ENCODE measurements at regions not wholly inside any gene's neighbourhood (a gene's known extent, or its start where the extent isn't known, plus 50 kb on each side); places are given as distances from the start of the nearest gene placed in this dataset.

DNA sequence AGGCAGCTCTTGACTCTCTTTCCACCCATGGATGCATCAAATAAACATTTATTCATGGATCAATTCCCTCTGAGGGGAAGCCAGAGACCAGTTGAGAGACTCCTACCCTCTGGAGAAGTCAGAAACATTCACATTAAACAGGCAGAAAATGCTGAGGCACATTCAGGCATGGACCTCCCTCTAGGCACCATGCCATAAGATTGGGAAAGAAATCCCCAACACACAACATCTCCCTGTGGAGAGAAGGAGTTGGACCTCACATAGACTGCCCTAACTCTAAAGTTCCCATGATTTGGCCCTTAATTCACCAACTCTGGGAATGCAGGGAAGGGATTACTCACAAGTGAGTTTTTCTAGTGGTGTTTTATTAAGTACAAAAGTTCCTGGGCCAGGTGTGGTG is 415.3 kb upstream of the C1orf87 start:
- Histone ChIP-seq H3K27ac (ENCODE audit: low read depth in 1 of 2, low read length in 2 of 2) (no peak overlapping the region), H3K9ac (ENCODE audit: low read depth in 1 of 2, low read length in 2 of 2) (no peak overlapping the region), H3K27me3 (ENCODE audit: control insufficient read depth in 4 of 4, insufficient read depth in 4 of 4, low read length in 3 of 4) (no peaks in the 10 kb centered on the region), H3K4me3 (ENCODE audit: low read depth in 1 of 3, low read length in 3 of 3) (no peak overlapping the region), H3K9me3 (ENCODE audit: control insufficient read depth in 4 of 4, low read length in 3 of 4) (no peaks in the 10 kb centered on the region), H3K4me1 (ENCODE audit: control insufficient read depth in 4 of 4, insufficient read depth in 4 of 4, low read length in 3 of 4) (no peaks in the 10 kb centered on the region), H3K36me3 (ENCODE audit: control insufficient read depth in 4 of 4, insufficient read depth in 3 of 4, low read depth in 1 of 4, low read length in 3 of 4) (no peaks in the 10 kb centered on the region)
- no peak for DNase-seq (ENCODE audit: low spot score)
- no peak for TF ChIP-seq GABPA (IDR thresholded peaks at IDR 0.05 in 1 of 2, conservative IDR thresholded peaks at IDR 0.05 in 1 of 2)
- TF ChIP-seq ATF3 (IDR thresholded peaks at IDR 0.05) = no peak
- TF ChIP-seq RAD21 (IDR thresholded peaks at IDR 0.05) = no peak
- no peak for TF ChIP-seq FOXA1 (IDR thresholded peaks at IDR 0.05)
- TF ChIP-seq, protein P1, sequence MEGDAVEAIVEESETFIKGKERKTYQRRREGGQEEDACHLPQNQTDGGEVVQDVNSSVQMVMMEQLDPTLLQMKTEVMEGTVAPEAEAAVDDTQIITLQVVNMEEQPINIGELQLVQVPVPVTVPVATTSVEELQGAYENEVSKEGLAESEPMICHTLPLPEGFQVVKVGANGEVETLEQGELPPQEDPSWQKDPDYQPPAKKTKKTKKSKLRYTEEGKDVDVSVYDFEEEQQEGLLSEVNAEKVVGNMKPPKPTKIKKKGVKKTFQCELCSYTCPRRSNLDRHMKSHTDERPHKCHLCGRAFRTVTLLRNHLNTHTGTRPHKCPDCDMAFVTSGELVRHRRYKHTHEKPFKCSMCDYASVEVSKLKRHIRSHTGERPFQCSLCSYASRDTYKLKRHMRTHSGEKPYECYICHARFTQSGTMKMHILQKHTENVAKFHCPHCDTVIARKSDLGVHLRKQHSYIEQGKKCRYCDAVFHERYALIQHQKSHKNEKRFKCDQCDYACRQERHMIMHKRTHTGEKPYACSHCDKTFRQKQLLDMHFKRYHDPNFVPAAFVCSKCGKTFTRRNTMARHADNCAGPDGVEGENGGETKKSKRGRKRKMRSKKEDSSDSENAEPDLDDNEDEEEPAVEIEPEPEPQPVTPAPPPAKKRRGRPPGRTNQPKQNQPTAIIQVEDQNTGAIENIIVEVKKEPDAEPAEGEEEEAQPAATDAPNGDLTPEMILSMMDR (IDR thresholded peaks at IDR 0.05; ENCODE audit: low read depth, low read length, missing input control) = no peak
- TF ChIP-seq ZBTB33 (IDR thresholded peaks at IDR 0.05) = no peak
- TF ChIP-seq YY1 (IDR thresholded peaks at IDR 0.05) = no peak
- TF ChIP-seq MAX (IDR thresholded peaks at IDR 0.05) = no peak
- TF ChIP-seq JUND (IDR thresholded peaks at IDR 0.05) = no peak
- TF ChIP-seq HNF4G (IDR thresholded peaks at IDR 0.05) = no peak
- TF ChIP-seq REST (IDR thresholded peaks at IDR 0.05) = no peak
- no peak for TF ChIP-seq FOXA2 (IDR thresholded peaks at IDR 0.05)
- TF ChIP-seq RXRA (IDR thresholded peaks at IDR 0.05) = no peak
- TF ChIP-seq EGR1 (IDR thresholded peaks at IDR 0.05; ENCODE audit: low read depth in 2 of 2) = no peak
- TF ChIP-seq SP1 (IDR thresholded peaks at IDR 0.05) = no peak
- TF ChIP-seq NR2F2 (IDR thresholded peaks at IDR 0.05) = no peak
